LNCAP (cell line): ENCODE measurements at regions not wholly inside any gene's neighbourhood (a gene's known extent, or its start where the extent isn't known, plus 50 kb on each side); places are given as distances from the start of the nearest gene placed in this dataset.

ENCODE experiments used
- CTCF ChIP-seq: fragments of 450-650 bp; IDR thresholded peaks from 2 replicates; pipeline ENCODE4 v1.5.1; 2017; ENCODE audit warnings: mild to moderate bottlenecking

GRCh38 chr5:123810746-123811340 lies 298.9 kb downstream of the CSNK1G3 start:
- TF ChIP-seq CTCF: no peak

GRCh38 chr5:123810253-123810652 lies 298.3 kb downstream of the CSNK1G3 start:
- TF ChIP-seq CTCF: no peak

GRCh38 chr5:123809594-123810221 lies 297.7 kb downstream of the CSNK1G3 start:
- TF ChIP-seq CTCF: no peak

- TF ChIP-seq CTCF: no peak
These were observed 296.7 kb downstream of the CSNK1G3 start for GRCh38 chr5:123808461-123809380.

- no peak for TF ChIP-seq CTCF
These were observed 295.4 kb downstream of the CSNK1G3 start for GRCh38 chr5:123807177-123807945.

GRCh38 chr5:123806644-123807043 lies 294.7 kb downstream of the CSNK1G3 start:
- TF ChIP-seq CTCF: no peak

GRCh38 chr5:123805300-123805699 lies 293.3 kb downstream of the CSNK1G3 start:
- no peak for TF ChIP-seq CTCF
